BE2C (cell line): ENCODE measurements at regions not wholly inside any gene's neighbourhood (a gene's known extent, or its start where the extent isn't known, plus 50 kb on each side); places are given as distances from the start of the nearest gene placed in this dataset.

Experiments used
- DNase-seq: peaks from one replicate; pipeline ENCODE4 v3.0.0-alpha.2; 2020
- H3K27me3 ChIP-seq: fragments of 250-450 bp; sonication (Bioruptor Pico); 2 replicates; pipeline ENCODE4 v1.5.1; 2020; ENCODE audit warnings: mild to moderate bottlenecking
- H3K36me3 ChIP-seq: fragments of 250-450 bp; sonication (Bioruptor Pico); 2 replicates; pipeline ENCODE4 v1.5.1; 2020; ENCODE audit warnings: mild to moderate bottlenecking
- H3K4me1 ChIP-seq: fragments of 250-450 bp; sonication (Bioruptor Pico); 2 replicates; pipeline ENCODE4 v1.5.1; 2020
- H3K4me3 ChIP-seq: 2 replicates; pipeline ENCODE4 v1.5.1; 2011; ENCODE audit warnings: low read depth, low read length
- H3K9me3 ChIP-seq: fragments of 250-450 bp; sonication (Bioruptor Pico); 2 replicates; pipeline ENCODE4 v1.5.1; 2020
- TF ChIP-seq, protein P1 (sequence below): IDR thresholded peaks from 2 replicates; pipeline ENCODE4 v1.5.1; 2012; ENCODE audit warnings: mild to moderate bottlenecking, low read depth, low read length

DNA sequence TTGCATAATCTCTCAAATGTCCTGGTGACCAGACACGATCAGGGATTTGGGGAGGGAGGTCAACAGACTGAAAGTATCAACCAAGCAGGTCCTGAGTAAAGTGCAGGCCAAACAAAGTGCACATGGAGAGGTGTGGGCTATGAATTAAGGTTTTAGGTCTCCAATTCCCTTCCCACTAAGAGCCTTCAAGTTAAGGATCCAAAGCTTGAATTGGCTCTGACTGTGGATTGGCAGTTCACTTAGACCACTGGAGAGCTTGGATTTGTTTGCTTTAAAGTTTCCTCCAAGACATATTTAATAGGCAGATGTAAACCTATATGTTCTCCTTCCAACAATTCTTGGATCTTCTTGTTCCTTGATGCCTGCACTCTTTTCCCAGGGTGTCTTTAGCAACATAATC, 129.6 kb upstream of the IGF1 start:
- no peaks in the 10 kb centered on the region for H3K4me1 ChIP-seq
- H3K27me3 ChIP-seq = no peaks in the 10 kb centered on the region
- TF ChIP-seq, protein P1, sequence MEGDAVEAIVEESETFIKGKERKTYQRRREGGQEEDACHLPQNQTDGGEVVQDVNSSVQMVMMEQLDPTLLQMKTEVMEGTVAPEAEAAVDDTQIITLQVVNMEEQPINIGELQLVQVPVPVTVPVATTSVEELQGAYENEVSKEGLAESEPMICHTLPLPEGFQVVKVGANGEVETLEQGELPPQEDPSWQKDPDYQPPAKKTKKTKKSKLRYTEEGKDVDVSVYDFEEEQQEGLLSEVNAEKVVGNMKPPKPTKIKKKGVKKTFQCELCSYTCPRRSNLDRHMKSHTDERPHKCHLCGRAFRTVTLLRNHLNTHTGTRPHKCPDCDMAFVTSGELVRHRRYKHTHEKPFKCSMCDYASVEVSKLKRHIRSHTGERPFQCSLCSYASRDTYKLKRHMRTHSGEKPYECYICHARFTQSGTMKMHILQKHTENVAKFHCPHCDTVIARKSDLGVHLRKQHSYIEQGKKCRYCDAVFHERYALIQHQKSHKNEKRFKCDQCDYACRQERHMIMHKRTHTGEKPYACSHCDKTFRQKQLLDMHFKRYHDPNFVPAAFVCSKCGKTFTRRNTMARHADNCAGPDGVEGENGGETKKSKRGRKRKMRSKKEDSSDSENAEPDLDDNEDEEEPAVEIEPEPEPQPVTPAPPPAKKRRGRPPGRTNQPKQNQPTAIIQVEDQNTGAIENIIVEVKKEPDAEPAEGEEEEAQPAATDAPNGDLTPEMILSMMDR = no peak
- no peak for DNase-seq
- H3K9me3 ChIP-seq = no peaks in the 10 kb centered on the region
- no peak overlapping the region for H3K4me3 ChIP-seq
- no peaks in the 10 kb centered on the region for H3K36me3 ChIP-seq

DNA sequence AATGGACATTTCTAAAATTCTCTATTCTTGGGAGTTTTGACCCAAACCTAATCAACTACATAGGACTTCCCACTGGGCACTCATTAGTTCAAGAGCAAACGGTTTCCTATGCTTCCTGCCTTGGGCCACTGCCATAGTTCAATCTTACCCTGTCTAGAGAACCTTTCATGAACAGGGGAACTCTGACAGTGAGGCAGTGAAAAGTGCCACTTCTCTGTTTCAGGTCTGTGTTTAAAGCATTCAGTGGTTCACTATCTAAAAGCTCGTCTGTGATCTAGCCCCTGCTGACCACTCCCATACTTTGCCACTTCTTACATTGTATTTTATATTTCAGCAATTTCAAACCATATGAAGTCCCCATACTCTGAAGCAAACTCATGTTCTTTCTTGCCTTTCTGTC, 122.7 kb upstream of the IGF1 start:
- TF ChIP-seq, protein P1 = no peak
- no peaks in the 10 kb centered on the region for H3K27me3 ChIP-seq
- DNase-seq = no peak
- no peaks in the 10 kb centered on the region for H3K9me3 ChIP-seq
- H3K4me1 ChIP-seq = no peaks in the 10 kb centered on the region
- no peak overlapping the region for H3K4me3 ChIP-seq
- H3K36me3 ChIP-seq = no peaks in the 10 kb centered on the region

DNA sequence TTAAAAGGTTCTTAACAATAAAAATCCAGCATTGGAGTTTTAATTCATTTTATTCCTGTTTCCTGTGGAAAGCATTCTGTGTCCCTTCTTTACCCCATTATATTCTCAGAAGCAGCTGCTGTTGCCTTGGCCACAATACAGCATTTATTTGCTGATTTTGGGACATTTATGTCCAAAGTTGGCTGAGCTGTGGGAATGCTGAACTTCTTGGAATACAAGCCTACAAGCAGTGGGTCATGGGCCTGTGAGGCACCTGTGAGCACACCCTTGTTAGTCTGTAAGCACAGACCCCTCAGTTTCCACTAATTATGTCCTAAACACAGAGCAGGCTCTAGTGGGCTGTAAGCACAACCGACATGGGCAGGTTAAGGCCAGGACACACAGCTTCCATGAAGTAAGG, 122.2 kb upstream of the IGF1 start:
- no peak for DNase-seq
- TF ChIP-seq, protein P1 = no peak
- H3K36me3 ChIP-seq = no peaks in the 10 kb centered on the region

DNA sequence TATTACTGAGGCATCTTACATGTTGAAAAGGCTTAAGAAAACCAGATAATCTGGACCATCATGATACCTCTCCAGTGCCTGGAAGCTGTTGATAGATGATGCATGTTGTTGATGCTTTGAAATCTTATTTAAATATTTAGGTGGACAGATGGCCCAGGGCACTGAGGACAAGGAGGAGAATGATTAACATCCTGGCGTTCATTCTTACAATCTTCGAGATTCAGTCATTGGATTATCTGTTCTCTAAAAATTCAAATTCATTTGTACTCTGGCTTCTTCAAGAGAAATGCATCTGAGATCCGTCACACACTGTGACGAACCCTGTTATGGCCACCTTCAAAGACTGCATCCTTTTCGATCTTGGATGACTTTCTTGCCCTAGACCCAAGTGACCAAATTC, 121.3 kb upstream of the IGF1 start:
- Histone ChIP-seq H3K9me3 (no peaks in the 10 kb centered on the region), H3K4me1 (no peaks in the 10 kb centered on the region), H3K27me3 (no peaks in the 10 kb centered on the region), H3K4me3 (no peak overlapping the region), H3K36me3 (no peaks in the 10 kb centered on the region)
- no peak for DNase-seq
- TF ChIP-seq, protein P1 = no peak

More for the DNA sequence above, 122.2 kb upstream of the IGF1 start:
- H3K9me3 ChIP-seq = no peaks in the 10 kb centered on the region
- no peaks in the 10 kb centered on the region for H3K4me1 ChIP-seq
- no peaks in the 10 kb centered on the region for H3K27me3 ChIP-seq
- H3K4me3 ChIP-seq = no peak overlapping the region

DNA sequence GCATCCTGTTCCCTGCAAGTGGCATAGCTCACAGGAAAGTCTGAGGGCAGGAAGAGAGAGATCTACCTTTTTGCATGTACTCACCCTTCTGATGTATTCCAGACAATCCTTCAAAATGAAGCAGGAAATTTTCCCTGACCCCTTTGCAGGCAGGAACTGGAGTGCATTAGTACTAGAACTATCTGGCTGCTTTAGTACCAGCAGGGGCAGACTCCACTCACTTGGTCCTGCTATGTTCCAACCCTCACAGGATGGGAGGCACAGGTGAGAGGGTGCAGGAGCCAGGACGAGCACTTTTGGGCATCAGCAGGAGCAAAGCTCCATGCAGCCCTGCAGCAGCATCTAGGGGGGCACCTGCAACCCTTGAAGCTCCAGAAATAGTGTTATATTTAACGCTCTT, 116.3 kb upstream of the IGF1 start:
- H3K4me3 ChIP-seq = no peak overlapping the region
- H3K9me3 ChIP-seq = no peaks in the 10 kb centered on the region
- TF ChIP-seq, protein P1 = no peak
- no peaks in the 10 kb centered on the region for H3K27me3 ChIP-seq
- H3K36me3 ChIP-seq = no peaks in the 10 kb centered on the region
- no peak for DNase-seq
- no peaks in the 10 kb centered on the region for H3K4me1 ChIP-seq

DNA sequence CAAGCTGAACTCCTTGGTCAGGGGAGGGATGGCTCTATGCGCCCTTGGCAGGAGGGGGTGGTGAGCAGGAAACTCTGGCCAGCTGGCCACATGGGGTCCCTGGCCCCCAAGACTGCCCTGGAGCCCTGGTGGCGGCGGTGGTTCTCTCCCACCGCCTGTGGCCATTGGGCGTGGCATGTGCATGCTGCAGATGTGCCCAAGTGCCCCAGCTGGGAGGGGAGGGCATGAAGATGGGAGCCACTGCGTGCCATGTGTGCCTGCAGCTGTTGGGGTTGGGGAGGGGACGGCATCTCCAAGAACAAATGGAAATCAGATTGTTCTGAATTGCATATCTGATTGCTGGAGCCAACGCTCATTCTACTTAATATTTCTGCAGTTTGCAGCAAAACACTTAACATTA, 115.7 kb upstream of the IGF1 start:
- no peaks in the 10 kb centered on the region for H3K36me3 ChIP-seq
- TF ChIP-seq, protein P1 = no peak
- no peak for DNase-seq
- no peaks in the 10 kb centered on the region for H3K27me3 ChIP-seq
- H3K4me3 ChIP-seq = no peak overlapping the region
- H3K9me3 ChIP-seq = no peaks in the 10 kb centered on the region
- no peaks in the 10 kb centered on the region for H3K4me1 ChIP-seq
